GM18505 (cell line): ENCODE measurements at regions not wholly inside any gene's neighbourhood (a gene's known extent, or its start where the extent isn't known, plus 50 kb on each side); places are given as distances from the start of the nearest gene placed in this dataset.
"Not testable (repeated sequence)": the region's sequence is repeated elsewhere in the genome, so short reads cannot be mapped to it uniquely, and the experiment has no call there.

Source experiments
- ATAC-seq: cut with Tn5 transposase; IDR thresholded peaks from one replicate; pipeline ENCODE4 v1.9.1; 2021; ENCODE audit not compliant: unreplicated experiment
- POLR2A ChIP-seq: IDR thresholded peaks from 4 replicates; pipeline ENCODE4 v1.6.1; 2011; ENCODE audit warnings: borderline replicate concordance; ENCODE audit not compliant: insufficient read depth, insufficient read length; ENCODE audit errors: extremely low read depth

GRCh38 chr10:121385136-121385535, 213.1 kb downstream of the FGFR2 start:
- ATAC-seq = no peak
- no peak for TF ChIP-seq POLR2A

- TF ChIP-seq POLR2A = no peak
Observed at GRCh38 chr10:121392657-121393056, 205.6 kb downstream of the FGFR2 start.

GRCh38 chr10:121393522-121393921, 204.7 kb downstream of the FGFR2 start:
- no peak for TF ChIP-seq POLR2A
- ATAC-seq = no peak

More at GRCh38 chr10:121392657-121393056, 205.6 kb downstream of the FGFR2 start:
- no peak for ATAC-seq

GRCh38 chr10:121400507-121400906, 197.7 kb downstream of the FGFR2 start:
- ATAC-seq = not testable (repeated sequence)

- no peak for TF ChIP-seq POLR2A
- no peak for ATAC-seq
Observed at GRCh38 chr10:121403527-121403926, 194.7 kb downstream of the FGFR2 start.

GRCh38 chr10:121404611-121405010, 193.6 kb downstream of the FGFR2 start:
- ATAC-seq = no peak

GRCh38 chr10:121405096-121405495, 193.1 kb downstream of the FGFR2 start:
- TF ChIP-seq POLR2A = no peak
- no peak for ATAC-seq

More at GRCh38 chr10:121404611-121405010, 193.6 kb downstream of the FGFR2 start:
- TF ChIP-seq POLR2A = no peak

- ATAC-seq = no peak
- no peak for TF ChIP-seq POLR2A
Observed at GRCh38 chr10:121405549-121405948, 192.7 kb downstream of the FGFR2 start.

GRCh38 chr10:121405953-121406352, 192.3 kb downstream of the FGFR2 start:
- TF ChIP-seq POLR2A = no peak
- no peak for ATAC-seq

GRCh38 chr10:121406823-121407545, 191.3 kb downstream of the FGFR2 start:
- ATAC-seq = no peak
- no peak for TF ChIP-seq POLR2A

- TF ChIP-seq POLR2A = no peak
- no peak for ATAC-seq
Observed at GRCh38 chr10:121409466-121410104, 188.7 kb downstream of the FGFR2 start.

GRCh38 chr10:121411004-121411403, 187.2 kb downstream of the FGFR2 start:
- no peak for TF ChIP-seq POLR2A
- no peak for ATAC-seq

- no peak for ATAC-seq
- no peak for TF ChIP-seq POLR2A
Observed at GRCh38 chr10:121413951-121414350, 184.3 kb downstream of the FGFR2 start.

GRCh38 chr10:121414366-121415062, 183.7 kb downstream of the FGFR2 start:
- ATAC-seq = no peak
- no peak for TF ChIP-seq POLR2A
